DND-41 (cell line): ENCODE measurements at regions not wholly inside any gene's neighbourhood (a gene's known extent, or its start where the extent isn't known, plus 50 kb on each side); places are given as distances from the start of the nearest gene placed in this dataset.
"Not testable (repeated sequence)": the region's sequence is repeated elsewhere in the genome, so short reads cannot be mapped to it uniquely, and the experiment has no call there.

Source experiments
- ATAC-seq: fragments of 200-7000 bp; cut with Tn5 transposase; 3 replicates; pipeline ENCODE4 v1.9.1; 2021; ENCODE audit warnings: low read depth; ENCODE audit not compliant: insufficient read depth
- DNase-seq: peaks from one replicate; pipeline ENCODE4 v3.0.0-alpha.2; 2020
- H2AFZ ChIP-seq: 2 replicates; pipeline ENCODE4 v1.6.0; 2012; ENCODE audit warnings: low read depth, low read length
- H3K27ac ChIP-seq: 2 replicates; pipeline ENCODE4 v1.5.1; 2012; ENCODE audit warnings: low read length, inconsistent platforms
- H3K27me3 ChIP-seq: fragments of 200-600 bp; sonication (generic); 2 replicates; pipeline ENCODE4 v1.6.0; 2012; ENCODE audit warnings: low read length, mild to moderate bottlenecking, inconsistent platforms; ENCODE audit not compliant: insufficient read depth, poor library complexity
- H3K36me3 ChIP-seq: 2 replicates; pipeline ENCODE4 v1.5.1; 2012; ENCODE audit warnings: low read length, inconsistent platforms; ENCODE audit not compliant: insufficient read depth
- H3K4me1 ChIP-seq: 2 replicates; pipeline ENCODE4 v1.5.1; 2012; ENCODE audit warnings: mild to moderate bottlenecking, low read length; ENCODE audit not compliant: insufficient read depth
- H3K4me2 ChIP-seq: 2 replicates; pipeline ENCODE4 v1.6.0; 2012; ENCODE audit warnings: mild to moderate bottlenecking, moderate library complexity, low read length, inconsistent platforms; ENCODE audit not compliant: insufficient read depth
- H3K4me3 ChIP-seq, 2 experiments: fragments of 200-600 bp in 1 of 2; shearing (Covaris generic) in 1 of 2; 2 replicates each; pipeline ENCODE4 v1.5.1; 2012 to 2016; ENCODE audit warnings: inconsistent platforms in 2 of 2, low read length in 2 of 2, mild to moderate bottlenecking in 2 of 2, low read depth in 1 of 2, moderate library complexity in 1 of 2
- H3K79me2 ChIP-seq: 2 replicates; pipeline ENCODE4 v1.6.0; 2012; ENCODE audit warnings: low read length, inconsistent platforms; ENCODE audit not compliant: insufficient read depth
- H3K9ac ChIP-seq: 2 replicates; pipeline ENCODE4 v1.6.0; 2012; ENCODE audit warnings: low read depth, mild to moderate bottlenecking, inconsistent platforms, low read length, moderate library complexity
- H3K9me3 ChIP-seq: 2 replicates; pipeline ENCODE4 v1.5.1; 2012; ENCODE audit warnings: low read length, moderate library complexity, mild to moderate bottlenecking, inconsistent platforms; ENCODE audit not compliant: insufficient read depth, severe bottlenecking
- H4K20me1 ChIP-seq: 2 replicates; pipeline ENCODE4 v1.6.0; 2012; ENCODE audit warnings: low read length; ENCODE audit not compliant: insufficient read depth
- CTCF ChIP-seq: IDR thresholded peaks from 2 replicates; pipeline ENCODE4 v1.5.1; 2012; ENCODE audit warnings: borderline replicate concordance, low read length, moderate library complexity, mild to moderate bottlenecking; ENCODE audit not compliant: poor library complexity, severe bottlenecking; ENCODE audit errors: extremely low read depth
- EZH2 ChIP-seq: IDR thresholded peaks from 3 replicates; pipeline ENCODE4 v1.6.1; 2012; ENCODE audit warnings: borderline replicate concordance, low read depth, mild to moderate bottlenecking, moderate library complexity, low read length, inconsistent platforms; ENCODE audit not compliant: severe bottlenecking

GRCh38 chr5:117732264-117732663 is 1157.6 kb upstream of the SEMA6A start:
- H3K4me1 ChIP-seq: no peaks in the 10 kb centered on the region
- no peak for ATAC-seq

GRCh38 chr5:117731446-117731845 is 1156.8 kb upstream of the SEMA6A start:
- Histone ChIP-seq H2AFZ (no peak overlapping the region), H3K4me3 (no peak overlapping the region), H3K79me2 (no peaks in the 10 kb centered on the region), H3K27me3 (no peaks in the 10 kb centered on the region), H3K9me3 (no peaks in the 10 kb centered on the region), H3K4me2 (no peak overlapping the region), H3K4me1 (no peaks in the 10 kb centered on the region), H3K9ac (no peak overlapping the region), H3K27ac (no peak overlapping the region), H3K36me3 (no peaks in the 10 kb centered on the region), H4K20me1 (no peaks in the 10 kb centered on the region)
- ATAC-seq (no peak), DNase-seq (no peak)
- no peak for TF ChIP-seq EZH2
- TF ChIP-seq CTCF: no peak

More at GRCh38 chr5:117732264-117732663, 1157.6 kb upstream of the SEMA6A start:
- no peak overlapping the region for H3K4me3 ChIP-seq
- no peak overlapping the region for H2AFZ ChIP-seq
- no peak overlapping the region for H3K27ac ChIP-seq
- no peaks in the 10 kb centered on the region for H3K27me3 ChIP-seq
- H3K36me3 ChIP-seq: no peaks in the 10 kb centered on the region
- DNase-seq: no peak
- H3K9ac ChIP-seq: no peak overlapping the region
- no peaks in the 10 kb centered on the region for H3K9me3 ChIP-seq
- H3K4me2 ChIP-seq: no peak overlapping the region
- no peaks in the 10 kb centered on the region for H4K20me1 ChIP-seq
- TF ChIP-seq EZH2 (no peak), CTCF (no peak)
- H3K79me2 ChIP-seq: no peaks in the 10 kb centered on the region

GRCh38 chr5:117720784-117721183 is 1146.2 kb upstream of the SEMA6A start:
- H3K27ac ChIP-seq, H3K9me3 ChIP-seq, H3K4me2 ChIP-seq, H3K4me3 ChIP-seq, DNase-seq, H3K27me3 ChIP-seq, H4K20me1 ChIP-seq, H3K36me3 ChIP-seq, H3K4me1 ChIP-seq, ATAC-seq, H3K9ac ChIP-seq, H2AFZ ChIP-seq, H3K79me2 ChIP-seq: not testable (repeated sequence)

GRCh38 chr5:117719413-117719812 is 1144.8 kb upstream of the SEMA6A start:
- H3K4me1 ChIP-seq: no peaks in the 10 kb centered on the region
- DNase-seq (no peak), ATAC-seq (no peak)
- no peaks in the 10 kb centered on the region for H3K36me3 ChIP-seq
- H3K9me3 ChIP-seq: peaks cover 2% of the 10 kb centered on the region
- TF ChIP-seq CTCF (no peak), EZH2 (no peak)
- H2AFZ ChIP-seq: no peak overlapping the region
- H4K20me1 ChIP-seq: no peaks in the 10 kb centered on the region
- H3K4me3 ChIP-seq: no peak overlapping the region
- no peak overlapping the region for H3K4me2 ChIP-seq
- no peak overlapping the region for H3K9ac ChIP-seq
- H3K79me2 ChIP-seq: no peaks in the 10 kb centered on the region
- no peaks in the 10 kb centered on the region for H3K27me3 ChIP-seq
- no peak overlapping the region for H3K27ac ChIP-seq
